CD4-positive, alpha-beta T cell (primary cell): ENCODE measurements at regions not wholly inside any gene's neighbourhood (a gene's known extent, or its start where the extent isn't known, plus 50 kb on each side); places are given as distances from the start of the nearest gene placed in this dataset.

Source experiments
- ATAC-seq: fragments of 200-7000 bp; cut with Tn5 transposase; one replicate; pipeline ENCODE4 v1.10.0; 2022; ENCODE audit warnings: mild to moderate bottlenecking; ENCODE audit not compliant: poor library complexity
- CTCF ChIA-PET: fragments of 350-600 bp; sonication (Branson Sonifier 250); formaldehyde crosslinking; loops from one replicate; lab custom pipeline; 2021; ENCODE audit warnings: antibody characterized with exemption, inconsistent platforms; lab: Charles Lee
- POLR2A ChIA-PET: fragments of 350-600 bp; sonication (Branson Sonifier 250); formaldehyde crosslinking; loops from one replicate; lab custom pipeline; 2021; ENCODE audit warnings: antibody characterized with exemption, inconsistent platforms; lab: Charles Lee
- DNase-seq, 14 experiments: peaks; one replicate each; pipeline ENCODE4 v3.0.0-alpha.2; 2013 to 2020; ENCODE audit warnings: mixed read lengths in 2 of 14
- H3K27ac ChIP-seq, 2 donors: one replicate each; pipeline versions ENCODE4 v1.5.1 to v1.7.0; 2013; ENCODE audit warnings: low read length in 2 of 2, low read depth in 1 of 2, mild to moderate bottlenecking in 1 of 2
- H3K27me3 ChIP-seq, 2 experiments: 1 replicate in 1 of 2; 2 replicates in 1 of 2; pipeline versions ENCODE4 v1.6.1 to v1.7.0; 2013; ENCODE audit warnings: low read length in 2 of 2, control low read depth in 1 of 2, mild to moderate bottlenecking in 1 of 2, moderate library complexity in 1 of 2; ENCODE audit not compliant: insufficient read depth in 2 of 2, control insufficient read depth in 1 of 2
- H3K36me3 ChIP-seq: one replicate; pipeline ENCODE4 v1.6.1; 2013; ENCODE audit warnings: low read length, control low read depth; ENCODE audit not compliant: insufficient read depth
- H3K4me1 ChIP-seq: one replicate; pipeline ENCODE4 v1.6.1; 2013; ENCODE audit warnings: low read length, control low read depth; ENCODE audit not compliant: insufficient read depth
- H3K4me3 ChIP-seq: one replicate; pipeline ENCODE4 v1.5.1; 2013; ENCODE audit warnings: mild to moderate bottlenecking, low read length, moderate library complexity
- H3K9me3 ChIP-seq, 2 experiments: 1 replicate in 1 of 2; 2 replicates in 1 of 2; pipeline versions ENCODE4 v1.6.1 to v1.7.0; 2013; ENCODE audit warnings: low read length in 2 of 2, mild to moderate bottlenecking in 2 of 2, control low read depth in 1 of 2, moderate library complexity in 1 of 2; ENCODE audit not compliant: control insufficient read depth in 1 of 2, insufficient read depth in 1 of 2
- H3K27ac Mint-ChIP-seq: one replicate; pipeline ENCODE4 v1.8.0; 2020; ENCODE audit warnings: mixed read lengths
- H3K27me3 Mint-ChIP-seq: one replicate; pipeline ENCODE4 v1.8.0; 2021; ENCODE audit warnings: mixed read lengths
- H3K36me3 Mint-ChIP-seq: one replicate; pipeline ENCODE4 v1.8.0; 2021; ENCODE audit warnings: low read depth, mixed read lengths
- H3K4me1 Mint-ChIP-seq: one replicate; pipeline ENCODE4 v1.8.0; 2021; ENCODE audit warnings: low read depth, mixed read lengths
- H3K4me3 Mint-ChIP-seq: one replicate; pipeline ENCODE4 v1.8.0; 2020; ENCODE audit warnings: mild to moderate bottlenecking, mixed read lengths
- H3K9me3 Mint-ChIP-seq: one replicate; pipeline ENCODE4 v1.8.0; 2020; ENCODE audit warnings: mixed read lengths
- intact Hi-C, 2 experiments: fragments of 100-400 bp; cut with DNase I in 1 of 2; cut with micrococcal nuclease in 1 of 2; formaldehyde crosslinking; loops; one replicate each; pipeline versions ENCODE4 v1.15.1 to v1.9.0; 2023 to 2025; cut with DNase I, micrococcal nuclease
- TF ChIP-seq, protein P1 (sequence below): fragments of 200-600 bp; IDR thresholded peaks from one replicate; pipeline ENCODE4 v1.8.0; 2022; ENCODE audit warnings: antibody characterized with exemption, mild to moderate bottlenecking

DNA sequence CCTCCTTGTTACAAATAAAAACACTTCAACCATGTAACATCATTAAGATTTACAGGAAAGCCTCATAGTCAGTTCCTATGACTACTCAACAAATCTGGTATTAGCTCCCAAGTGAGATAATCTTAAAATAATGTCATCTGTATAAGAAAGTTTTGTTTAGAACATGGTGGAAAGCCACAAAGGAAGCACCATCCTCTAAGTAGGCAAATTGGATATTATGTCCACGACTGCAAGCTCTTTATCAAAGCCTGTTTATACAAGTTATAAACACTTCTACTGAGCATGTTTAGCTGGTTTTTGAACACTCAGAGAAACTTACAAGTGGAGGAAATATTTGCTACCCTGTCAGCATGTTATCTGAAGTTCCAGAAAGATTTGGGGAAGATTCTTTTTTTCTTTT is 349.8 kb downstream of the ARL4A start:
- no peak overlapping the region for H3K4me3 ChIP-seq
- no peak for DNase-seq
- POLR2A ChIA-PET: no interaction called here
- H3K27me3 Mint-ChIP-seq: peaks cover 8% of the 10 kb centered on the region
- H3K4me3 Mint-ChIP-seq: no peak overlapping the region
- TF ChIP-seq, protein P1, sequence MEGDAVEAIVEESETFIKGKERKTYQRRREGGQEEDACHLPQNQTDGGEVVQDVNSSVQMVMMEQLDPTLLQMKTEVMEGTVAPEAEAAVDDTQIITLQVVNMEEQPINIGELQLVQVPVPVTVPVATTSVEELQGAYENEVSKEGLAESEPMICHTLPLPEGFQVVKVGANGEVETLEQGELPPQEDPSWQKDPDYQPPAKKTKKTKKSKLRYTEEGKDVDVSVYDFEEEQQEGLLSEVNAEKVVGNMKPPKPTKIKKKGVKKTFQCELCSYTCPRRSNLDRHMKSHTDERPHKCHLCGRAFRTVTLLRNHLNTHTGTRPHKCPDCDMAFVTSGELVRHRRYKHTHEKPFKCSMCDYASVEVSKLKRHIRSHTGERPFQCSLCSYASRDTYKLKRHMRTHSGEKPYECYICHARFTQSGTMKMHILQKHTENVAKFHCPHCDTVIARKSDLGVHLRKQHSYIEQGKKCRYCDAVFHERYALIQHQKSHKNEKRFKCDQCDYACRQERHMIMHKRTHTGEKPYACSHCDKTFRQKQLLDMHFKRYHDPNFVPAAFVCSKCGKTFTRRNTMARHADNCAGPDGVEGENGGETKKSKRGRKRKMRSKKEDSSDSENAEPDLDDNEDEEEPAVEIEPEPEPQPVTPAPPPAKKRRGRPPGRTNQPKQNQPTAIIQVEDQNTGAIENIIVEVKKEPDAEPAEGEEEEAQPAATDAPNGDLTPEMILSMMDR: no peak
- intact Hi-C loops: no loop called here
- peaks cover 3% of the 10 kb centered on the region for H3K9me3 Mint-ChIP-seq
- CTCF ChIA-PET: interaction anchor here (0.7 kb wide), 1 partner anchor 276 kb away, joined by 3 read pairs; no protein-coding TSS in a partner anchor
- no peaks in the 10 kb centered on the region for H3K36me3 Mint-ChIP-seq
- no peaks in the 10 kb centered on the region for H3K36me3 ChIP-seq
- no peaks in the 10 kb centered on the region for H3K4me1 Mint-ChIP-seq
- no peak overlapping the region for H3K27ac ChIP-seq
- no peaks in the 10 kb centered on the region for H3K27me3 ChIP-seq
- H3K27ac Mint-ChIP-seq: no peak overlapping the region
- H3K4me1 ChIP-seq: no peaks in the 10 kb centered on the region
- H3K9me3 ChIP-seq: peaks cover 0 to 4% of the 10 kb centered on the region in 2 experiments
- ATAC-seq: no peak

DNA sequence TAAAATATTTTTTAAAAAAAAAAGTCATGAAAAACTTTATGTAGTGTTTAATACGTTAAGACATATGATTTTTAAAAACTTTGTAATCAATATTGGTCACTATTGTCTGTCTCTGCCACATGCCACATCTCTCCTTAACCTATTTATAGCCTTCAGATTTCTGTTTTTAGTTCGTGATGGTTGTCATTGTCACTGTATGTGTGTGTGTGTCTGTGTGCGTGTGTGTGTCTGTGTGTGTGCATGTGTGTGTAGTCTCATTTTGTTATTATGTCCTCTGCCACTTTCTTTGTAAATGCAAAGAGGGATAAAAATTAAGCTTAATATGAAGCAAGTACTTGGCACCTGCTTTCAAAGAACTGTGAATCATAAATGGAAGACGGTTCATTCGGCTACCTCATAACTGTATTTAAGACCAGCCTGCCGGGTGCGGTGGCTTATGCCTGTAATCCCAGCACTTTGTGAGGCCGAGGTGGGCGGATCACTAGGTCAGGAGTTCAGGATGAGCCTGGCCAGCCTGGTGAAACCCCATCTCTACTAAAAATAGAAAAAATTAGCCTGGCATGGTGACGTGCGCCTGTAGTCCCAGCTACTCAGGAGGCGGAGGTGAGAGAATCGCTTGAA is 354.0 kb downstream of the ARL4A start:
- ATAC-seq: no peak
- no peak for DNase-seq
- no peak overlapping the region for H3K27ac Mint-ChIP-seq
- H3K4me1 Mint-ChIP-seq: no peaks in the 10 kb centered on the region
- peaks cover 19% of the 10 kb centered on the region for H3K27me3 Mint-ChIP-seq
- Histone ChIP-seq H3K27me3 (no peaks in the 10 kb centered on the region), H3K4me1 (no peaks in the 10 kb centered on the region), H3K9me3 (no peaks in the 10 kb centered on the region), H3K4me3 (no peak overlapping the region), H3K27ac (no peak overlapping the region), H3K36me3 (no peaks in the 10 kb centered on the region)
- TF ChIP-seq, protein P1: no peak
- intact Hi-C loops: no loop called here
- H3K36me3 Mint-ChIP-seq: no peaks in the 10 kb centered on the region
- no peak overlapping the region for H3K4me3 Mint-ChIP-seq
- ChIA-PET POLR2A (no interaction called here), CTCF (no interaction called here)
- no peaks in the 10 kb centered on the region for H3K9me3 Mint-ChIP-seq

DNA sequence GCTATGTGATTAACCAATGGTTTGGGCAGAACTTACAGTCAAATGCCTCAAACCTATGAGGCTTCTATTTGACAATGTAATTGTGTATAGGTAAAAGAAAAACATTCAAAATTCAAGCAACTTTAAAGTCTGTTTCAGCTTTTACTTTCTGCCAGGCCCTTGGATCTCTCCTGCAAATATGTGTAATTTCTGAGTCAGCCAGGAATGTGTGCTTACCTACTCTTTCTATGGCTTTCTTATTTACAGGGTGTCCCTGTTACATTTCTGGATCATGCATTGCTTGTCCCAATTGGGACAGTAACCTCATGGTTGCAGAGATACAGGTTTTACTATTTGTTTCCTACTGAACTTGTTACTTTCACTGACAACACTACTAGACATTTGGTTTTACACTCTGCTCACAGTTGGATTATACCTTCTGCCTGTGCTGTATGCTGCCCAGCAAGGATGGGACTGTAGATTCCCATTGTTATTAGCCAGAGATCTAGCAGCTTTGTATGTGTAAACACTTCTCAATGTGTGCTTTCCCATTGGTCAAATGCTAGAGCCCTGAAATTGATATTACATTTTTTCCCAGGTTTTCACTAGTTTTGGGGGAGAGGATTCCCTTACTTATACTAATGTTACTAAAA is 355.3 kb downstream of the ARL4A start:
- Mint-ChIP-seq H3K9me3 (no peaks in the 10 kb centered on the region), H3K36me3 (no peaks in the 10 kb centered on the region), H3K4me3 (no peak overlapping the region), H3K27ac (no peak overlapping the region), H3K4me1 (no peaks in the 10 kb centered on the region), H3K27me3 (peaks cover 19% of the 10 kb centered on the region)
- H3K4me1 ChIP-seq: no peaks in the 10 kb centered on the region
- ChIA-PET CTCF (no interaction called here), POLR2A (interaction anchor here (0.7 kb wide), 1 partner anchor 266 kb away, joined by 3 read pairs; no protein-coding TSS in a partner anchor)
- no peak for ATAC-seq
- H3K27ac ChIP-seq: no peak overlapping the region
- no peaks in the 10 kb centered on the region for H3K36me3 ChIP-seq
- no peak for DNase-seq
- TF ChIP-seq, protein P1: no peak
- no peaks in the 10 kb centered on the region for H3K9me3 ChIP-seq
- H3K4me3 ChIP-seq: no peak overlapping the region
- H3K27me3 ChIP-seq: no peaks in the 10 kb centered on the region
- intact Hi-C loops: no loop called here
